NCI-H345 treated with DMSO at 0.1 percent for 48 hours (cell line): ENCODE measurements at regions not wholly inside any gene's neighbourhood (a gene's known extent, or its start where the extent isn't known, plus 50 kb on each side); places are given as distances from the start of the nearest gene placed in this dataset.
"Not testable (repeated sequence)": the region's sequence is repeated elsewhere in the genome, so short reads cannot be mapped to it uniquely, and the experiment has no call there.

ENCODE experiments used
- DNase-seq: peaks from one replicate; lab custom pipeline; 2025; ENCODE audit not compliant: unreplicated experiment; lab: John Stamatoyannopoulos, UW

GRCh38 chr6:153436351-153436750 is 305.3 kb upstream of the RGS17 start:
- DNase-seq, result no peak

GRCh38 chr6:153435787-153436186 is 304.7 kb upstream of the RGS17 start:
- no peak for DNase-seq

DNA sequence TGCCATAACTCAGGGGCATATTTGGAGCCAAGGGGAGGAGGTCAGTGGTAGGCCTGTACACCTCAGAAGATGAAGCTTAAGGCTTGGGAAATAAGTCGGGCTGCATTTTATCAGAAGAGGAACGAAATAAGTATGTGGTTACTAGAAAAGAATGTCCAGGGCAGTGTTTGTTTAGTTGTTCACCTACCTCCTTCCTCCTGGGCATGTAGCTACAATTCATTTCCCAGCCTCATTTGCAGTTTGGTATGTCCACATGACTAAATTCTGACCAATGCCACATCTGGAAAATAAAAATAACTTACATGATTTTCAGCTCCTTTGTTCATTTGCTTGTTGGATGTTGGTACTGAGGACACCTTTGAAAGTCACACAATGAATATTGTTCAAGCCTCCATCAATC is 294.5 kb upstream of the RGS17 start:
- no peak for DNase-seq

DNA sequence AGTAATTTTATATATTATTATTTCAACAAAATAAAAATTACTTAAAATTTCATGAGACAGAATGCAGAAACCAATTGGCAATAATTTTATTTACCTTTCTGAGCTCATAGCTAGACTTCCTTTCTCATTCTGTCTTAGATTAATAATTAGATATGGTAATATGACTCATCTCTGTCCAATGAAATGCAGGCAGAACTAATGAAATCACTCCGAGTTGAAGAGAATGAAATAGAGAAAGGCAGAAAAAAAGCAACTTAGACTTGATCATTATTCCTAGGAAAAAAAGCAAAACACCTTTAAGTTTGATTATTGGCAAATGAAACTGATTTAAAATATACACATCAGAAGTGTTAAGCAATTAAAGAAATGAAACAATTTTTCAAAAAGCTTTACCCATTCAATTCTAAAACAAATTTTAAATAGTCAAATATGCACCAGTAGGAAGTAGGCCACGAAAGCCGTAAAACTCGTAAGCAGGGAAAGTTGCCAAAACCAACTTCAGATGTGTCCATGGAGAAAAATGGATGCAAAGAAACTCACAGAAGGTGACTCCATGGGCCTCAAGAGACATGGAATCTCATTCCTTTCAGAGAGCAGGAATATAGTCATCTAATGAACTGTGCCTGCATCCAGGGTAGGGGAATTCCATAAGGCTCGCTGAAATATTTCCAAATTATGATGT is 293.8 kb upstream of the RGS17 start:
- no peak for DNase-seq

- no peak for DNase-seq
Measured at GRCh38 chr6:153412519-153412918, 281.4 kb upstream of the RGS17 start.

DNA sequence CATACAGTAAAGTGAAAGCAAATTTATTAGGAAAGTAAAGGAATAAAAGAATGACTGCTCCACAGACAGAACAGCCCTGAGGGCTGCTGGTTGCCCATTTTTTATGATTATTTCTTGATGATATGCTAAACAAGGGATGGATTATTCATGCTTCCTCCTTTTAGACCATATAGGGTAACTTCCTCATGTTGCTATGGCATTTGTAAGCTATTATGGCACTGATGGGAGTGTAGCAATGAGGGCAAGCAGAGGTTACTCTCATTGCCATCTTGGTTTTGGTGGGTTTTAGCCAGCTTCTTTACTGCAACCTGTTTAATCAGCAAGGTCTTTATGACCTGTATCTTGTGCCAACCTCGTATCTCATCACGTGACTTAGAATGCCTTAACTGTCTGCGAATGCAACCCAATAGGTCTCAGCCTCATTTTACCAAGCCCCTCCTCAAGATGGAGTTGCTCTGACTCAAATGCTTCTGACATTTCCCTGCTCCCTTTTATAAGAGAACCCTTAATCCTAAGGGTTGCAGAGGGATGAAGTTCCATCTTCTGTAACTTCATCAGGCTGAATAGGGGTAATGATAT is 280.1 kb upstream of the RGS17 start:
- DNase-seq, result no peak

DNA sequence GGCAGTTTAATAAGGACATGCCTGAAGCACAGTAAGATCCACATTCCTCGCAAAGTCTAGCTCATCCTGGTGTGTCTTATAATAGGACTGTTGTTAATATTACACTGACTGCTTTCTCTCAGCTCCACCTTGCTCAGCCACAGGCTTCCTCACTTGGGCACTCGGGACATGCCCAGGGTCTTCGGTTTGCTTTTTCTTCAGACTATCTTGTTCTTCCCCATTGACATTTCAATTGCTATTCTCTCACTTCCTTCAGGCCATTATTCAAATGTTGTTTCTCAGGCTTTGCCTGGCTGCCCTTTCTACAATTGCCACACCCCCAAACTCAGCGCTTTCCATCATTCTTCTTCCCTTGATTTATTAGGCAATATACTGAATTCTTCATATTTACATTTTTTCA is 274.8 kb upstream of the RGS17 start:
- no peak for DNase-seq

DNA sequence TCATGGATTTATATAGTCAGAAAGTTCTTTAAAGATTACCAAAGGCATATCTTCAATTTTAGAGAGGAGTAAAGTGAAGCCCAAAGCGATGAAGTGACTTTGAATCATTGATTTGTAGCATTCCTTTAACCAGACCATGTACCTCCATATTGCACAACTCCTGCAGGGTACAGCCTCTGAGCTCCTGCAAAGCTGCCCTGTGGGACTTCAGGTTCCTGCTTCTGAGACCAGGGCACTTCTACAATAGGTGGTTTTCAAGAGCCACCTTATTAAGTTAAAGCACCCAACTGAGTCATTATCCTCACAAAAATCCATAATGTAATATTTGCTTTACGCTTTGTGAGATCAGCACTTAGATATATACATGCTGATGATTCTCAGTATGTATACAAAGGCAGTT is 270.7 kb upstream of the RGS17 start:
- no peak for DNase-seq

- DNase-seq, result no peak
Measured at GRCh38 chr6:153392156-153392555, 261.1 kb upstream of the RGS17 start.

DNA sequence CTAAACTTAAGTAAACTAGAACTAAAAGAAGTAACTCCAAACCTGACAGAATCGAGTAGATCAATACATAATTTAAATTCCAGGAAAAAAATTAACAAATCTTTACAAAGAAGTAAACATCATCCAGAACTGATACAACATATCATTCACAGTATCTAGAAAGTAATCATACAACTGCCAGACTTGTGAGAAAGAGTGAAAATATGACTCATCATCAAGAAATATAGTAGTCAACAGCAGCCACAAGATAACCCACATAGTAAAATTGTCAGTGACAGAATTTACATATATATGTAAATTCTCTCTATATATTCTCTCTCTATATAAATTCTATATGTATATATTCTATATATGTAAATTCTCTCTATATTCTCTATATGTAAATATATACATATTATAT is 242.8 kb upstream of the RGS17 start:
- no peak for DNase-seq

DNA sequence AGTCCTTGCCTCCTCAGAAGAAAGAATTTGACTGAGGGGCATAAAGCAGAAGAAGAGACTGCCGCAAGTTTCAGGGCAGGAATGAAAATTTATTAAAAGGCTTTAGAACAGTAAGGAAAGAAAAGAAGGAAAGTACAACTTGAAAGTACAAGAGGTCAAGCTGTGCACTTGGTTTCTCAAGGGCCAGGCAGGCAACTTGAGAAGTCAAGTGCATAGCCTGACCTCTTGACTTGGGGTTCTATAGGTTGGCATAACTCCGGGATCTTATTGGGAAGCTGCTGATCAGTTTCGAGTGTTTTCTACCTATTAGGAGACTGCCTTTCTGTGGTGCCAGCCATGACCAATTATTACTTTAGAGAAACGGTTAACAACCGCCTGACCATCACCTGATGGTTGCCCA is 237.0 kb upstream of the RGS17 start:
- no peak for DNase-seq

DNA sequence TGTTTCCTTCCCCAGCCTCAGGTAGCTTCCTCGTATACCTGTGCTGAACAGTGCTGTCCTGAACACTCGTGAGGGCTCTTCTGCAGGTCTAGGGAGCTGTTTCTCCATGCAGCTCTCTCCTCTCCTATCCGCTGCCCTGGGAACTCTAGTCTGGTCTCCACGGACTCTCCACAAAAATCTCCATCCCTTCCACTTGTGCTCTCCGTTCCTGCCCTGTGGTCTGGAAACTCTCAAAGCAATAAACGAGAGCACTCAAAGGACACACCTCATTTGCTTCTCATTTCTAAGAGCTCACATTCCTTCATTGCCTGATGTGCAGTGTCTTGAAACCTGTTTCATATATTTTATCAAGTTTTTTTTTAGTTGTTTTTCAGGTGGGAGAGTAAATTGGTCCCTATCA is 235.9 kb upstream of the RGS17 start:
- no peak for DNase-seq

- no peak for DNase-seq
Measured at GRCh38 chr6:153357391-153357790, 226.3 kb upstream of the RGS17 start.

GRCh38 chr6:153340568-153340967 is 209.5 kb upstream of the RGS17 start:
- DNase-seq, result no peak

GRCh38 chr6:153334121-153334520 is 203.0 kb upstream of the RGS17 start:
- no peak for DNase-seq

DNA sequence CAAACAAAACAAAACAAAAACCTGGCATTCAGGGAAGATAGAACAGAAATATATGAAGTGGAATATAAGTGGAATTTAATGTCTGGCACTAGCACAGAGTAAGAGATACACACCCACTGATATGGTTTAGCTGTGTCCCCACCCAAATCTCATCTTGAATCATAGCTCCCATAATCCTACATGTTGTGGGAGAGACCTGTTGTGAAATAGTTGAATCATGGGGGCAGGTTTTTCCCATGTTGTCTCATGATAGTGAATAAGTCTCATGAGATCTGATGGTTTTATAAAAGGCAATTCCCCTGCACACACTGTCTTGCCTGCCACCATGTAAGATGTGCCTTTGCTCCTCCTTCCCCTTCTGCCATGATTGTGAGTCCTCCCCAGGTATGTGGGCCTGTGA is 200.1 kb upstream of the RGS17 start:
- not testable (repeated sequence) for DNase-seq

DNA sequence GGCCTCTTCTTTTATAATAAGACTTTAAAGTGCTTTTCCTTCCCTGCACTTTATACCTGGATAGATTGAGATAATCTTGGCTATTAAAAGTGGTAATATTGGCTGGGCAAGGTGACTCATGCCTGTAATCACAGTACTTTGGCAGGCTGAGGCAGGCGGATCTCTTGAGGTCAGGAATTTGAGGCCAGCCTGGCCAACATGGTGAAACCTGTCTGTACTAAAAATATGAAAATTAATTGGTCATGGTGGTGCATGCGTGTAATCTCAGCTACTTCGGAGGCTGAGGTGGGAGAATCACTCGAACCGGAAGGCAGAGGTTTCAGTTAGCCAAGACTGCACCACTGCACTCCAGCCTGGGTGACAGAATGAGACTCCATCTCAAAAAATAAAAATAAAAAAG is 197.1 kb upstream of the RGS17 start:
- DNase-seq, result no peak

GRCh38 chr6:153325661-153326060 is 194.6 kb upstream of the RGS17 start:
- DNase-seq, result no peak

DNA sequence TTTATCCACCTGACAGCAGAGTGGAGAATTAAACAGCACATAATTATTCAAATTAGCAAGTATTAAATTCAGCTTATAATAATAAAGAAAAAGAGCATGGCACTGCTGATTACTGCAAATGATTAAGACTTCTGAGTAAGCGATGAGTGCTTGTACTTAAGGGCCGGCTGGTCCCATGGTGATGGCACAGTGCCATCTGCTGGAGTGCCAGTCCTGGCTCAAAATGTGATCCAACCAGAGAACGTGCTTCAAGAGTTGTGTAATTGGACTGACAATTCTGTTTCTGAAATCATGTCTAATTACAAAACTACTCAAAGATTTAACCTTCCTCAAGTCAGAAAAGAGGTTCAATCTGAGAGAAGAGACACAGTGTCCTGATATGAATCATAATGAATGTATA is 181.6 kb upstream of the RGS17 start:
- DNase-seq, result peak; percentile 55

DNA sequence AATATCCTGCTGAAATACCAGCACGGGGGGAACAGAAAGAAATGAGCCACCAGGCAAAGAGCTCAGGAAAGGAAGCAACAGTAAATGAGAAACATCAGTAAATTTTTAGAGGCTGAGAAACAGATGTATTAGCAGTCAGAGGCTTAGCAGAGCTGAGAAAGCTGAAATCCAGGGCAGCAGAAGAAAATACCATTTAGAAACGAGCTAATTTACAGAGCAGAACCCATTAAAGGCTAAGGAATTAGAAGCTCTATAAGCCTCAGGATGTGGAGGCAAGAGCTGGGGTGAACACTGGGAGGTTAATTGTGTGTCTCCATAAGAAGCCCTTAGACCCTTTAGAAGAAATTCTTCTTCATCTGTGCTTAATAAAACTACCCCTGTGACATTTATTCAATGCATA is 178.6 kb upstream of the RGS17 start:
- DNase-seq, result no peak

DNA sequence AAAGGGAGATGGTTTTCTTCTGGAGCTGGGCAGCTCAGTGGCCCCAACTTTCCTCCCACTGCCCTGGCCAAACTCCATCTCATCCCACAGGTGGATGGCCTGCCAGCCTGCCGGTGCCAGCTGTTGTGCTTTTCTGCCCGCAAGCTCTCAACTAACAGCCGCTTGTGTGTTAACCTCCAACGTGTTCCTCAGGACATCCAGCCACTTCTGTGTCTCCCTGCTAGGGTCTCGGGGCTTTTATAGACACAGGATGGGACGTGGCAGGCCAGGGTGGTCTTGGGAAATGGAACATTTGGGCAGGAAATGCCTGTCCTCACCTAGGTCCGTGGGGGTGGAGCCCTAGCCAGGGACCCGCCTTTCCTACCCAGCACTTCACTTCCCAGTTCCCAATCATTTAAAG is 171.1 kb upstream of the RGS17 start:
- DNase-seq, result no peak

DNA sequence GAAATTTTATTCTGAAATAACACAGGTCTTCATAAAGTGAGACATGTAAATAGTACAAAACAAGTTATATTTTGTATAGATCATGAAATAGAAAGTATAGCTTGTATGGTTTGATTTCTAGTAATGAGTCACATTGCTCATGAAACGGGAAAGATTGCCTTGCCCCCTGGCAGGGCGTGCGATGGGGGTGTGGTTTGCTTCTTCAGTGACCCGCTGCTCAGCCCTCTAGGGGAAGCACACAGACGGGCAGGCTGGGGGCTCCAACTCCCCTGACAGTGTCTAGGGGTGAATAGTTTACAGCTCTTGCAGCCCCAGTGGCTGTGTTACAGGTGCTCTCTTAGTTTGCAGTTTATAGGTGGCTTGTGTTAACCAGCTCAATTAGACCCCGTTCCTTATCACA is 170.5 kb upstream of the RGS17 start:
- DNase-seq, result no peak

DNA sequence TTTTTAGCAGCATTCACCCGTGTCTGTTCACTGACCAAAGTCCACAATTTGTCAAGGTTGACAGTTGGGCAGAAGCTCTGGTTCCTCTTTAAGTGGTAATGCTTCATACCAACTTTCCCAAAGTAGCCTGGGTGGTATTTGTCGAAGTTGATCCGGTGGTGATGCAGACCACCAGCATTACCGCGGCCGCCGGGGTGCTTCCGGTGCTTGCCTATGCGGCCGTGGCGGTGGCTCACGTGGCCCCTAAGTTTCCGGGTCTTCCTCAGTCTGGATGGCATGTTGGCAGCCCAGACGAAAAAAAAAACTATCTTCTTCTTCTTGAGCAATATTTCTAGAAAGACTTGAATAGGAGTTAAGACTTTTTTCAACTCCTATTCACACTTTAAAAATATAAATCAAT is 151.4 kb upstream of the RGS17 start:
- not testable (repeated sequence) for DNase-seq
